Left lung (tissue), 4 donors: ENCODE measurements at regions not wholly inside any gene's neighbourhood (a gene's known extent, or its start where the extent isn't known, plus 50 kb on each side); places are given as distances from the start of the nearest gene placed in this dataset.

Source experiments
- ATAC-seq: fragments of 200-7000 bp; cut with Tn5 transposase; one replicate; pipeline ENCODE4 v1.9.1; 2020; ENCODE audit warnings: moderate library complexity
- DNase-seq, 4 donors: peaks; one replicate each; pipeline ENCODE4 v3.0.0-alpha.2; 2013 to 2020
- H3K27ac ChIP-seq, 2 donors: fragments of 200-600 bp; sonication (generic) in 1 of 2; one replicate each; pipeline versions ENCODE4 v1.5.0 to v1.8.0; 2020 to 2021
- H3K27me3 ChIP-seq, 2 donors: fragments of 200-600 bp; sonication (generic) in 1 of 2; one replicate each; pipeline versions ENCODE4 v1.5.0 to v1.8.0; 2020 to 2021
- H3K36me3 ChIP-seq, 2 donors: fragments of 200-600 bp; sonication (generic) in 1 of 2; one replicate each; pipeline versions ENCODE4 v1.5.0 to v1.8.0; 2020 to 2021
- H3K4me1 ChIP-seq, 2 donors: fragments of 200-600 bp; one replicate each; pipeline ENCODE4 v1.8.0; 2021
- H3K4me3 ChIP-seq, 2 donors: fragments of 200-600 bp; sonication (generic) in 1 of 2; one replicate each; pipeline versions ENCODE4 v1.5.0 to v1.8.0; 2020 to 2021; ENCODE audit warnings: mild to moderate bottlenecking in 1 of 2
- H3K9me3 ChIP-seq, 2 donors: fragments of 200-600 bp; sonication (generic) in 1 of 2; one replicate each; pipeline versions ENCODE4 v1.5.0 to v1.8.0; 2020 to 2021
- CTCF ChIP-seq, 2 donors: fragments of 200-600 bp; sonication (generic) in 1 of 2; IDR thresholded peaks; one replicate each; pipeline versions ENCODE4 v1.5.0 to v1.8.0; 2021; ENCODE audit warnings: antibody characterized with exemption in 2 of 2
- intact Hi-C, 2 donors: fragments of 100-400 bp; cut with DNase I; formaldehyde crosslinking; loops; one replicate each; pipeline versions ENCODE4 v1.11.2 to v1.14.2; 2022
- donor health status: DM: no; HTN: yes; CAD: no.
- donor health status: DM: no; HTN: no; CAD: no.

- Histone ChIP-seq H3K9me3 (peaks cover 0 to 16% of the 10 kb centered on the region in 2 donors), H3K4me1 (no peaks in the 10 kb centered on the region), H3K27ac (no peak overlapping the region), H3K27me3 (no peaks in the 10 kb centered on the region), H3K4me3 (no peak overlapping the region), H3K36me3 (no peaks in the 10 kb centered on the region)
- DNase-seq (no peak), ATAC-seq (no peak)
- intact Hi-C loops: no loop called here
- no peak for TF ChIP-seq CTCF (IDR thresholded peaks at IDR 0.05)
These were observed 642.5 kb upstream of the GALNTL6 start for GRCh38 chr4:171170671-171171070.

- intact Hi-C loops: no loop called here
- H3K4me1 ChIP-seq: no peaks in the 10 kb centered on the region
- no peaks in the 10 kb centered on the region for H3K36me3 ChIP-seq
- no peak for TF ChIP-seq CTCF (IDR thresholded peaks at IDR 0.05)
- H3K4me3 ChIP-seq: no peak overlapping the region
- DNase-seq (peak in 1 of 4 donors; percentile 20), ATAC-seq (no peak)
- H3K27me3 ChIP-seq: no peaks in the 10 kb centered on the region
- H3K27ac ChIP-seq: no peak overlapping the region
- H3K9me3 ChIP-seq: peaks cover 0 to 16% of the 10 kb centered on the region in 2 donors
These were observed 643.8 kb upstream of the GALNTL6 start for GRCh38 chr4:171169396-171169795.

GRCh38 chr4:171162478-171162877 lies 650.7 kb upstream of the GALNTL6 start:
- intact Hi-C loops: no loop called here
- Histone ChIP-seq H3K27me3 (no peaks in the 10 kb centered on the region), H3K36me3 (no peaks in the 10 kb centered on the region), H3K4me1 (no peaks in the 10 kb centered on the region), H3K4me3 (no peak overlapping the region), H3K9me3 (peaks cover 0 to 5% of the 10 kb centered on the region in 2 donors), H3K27ac (no peak overlapping the region)
- ATAC-seq: no peak
- TF ChIP-seq CTCF (IDR thresholded peaks at IDR 0.05): no peak
- no peak for DNase-seq

- DNase-seq: peak in 2 of 4 donors; percentile 10 to 30
- intact Hi-C loops: no loop called here
These were observed 655.6 kb upstream of the GALNTL6 start for GRCh38 chr4:171157462-171158082.

GRCh38 chr4:171142639-171143038 lies 670.6 kb upstream of the GALNTL6 start:
- intact Hi-C loops: no loop called here
- no peak overlapping the region for H3K27ac ChIP-seq
- ATAC-seq (no peak), DNase-seq (no peak)
- no peak for TF ChIP-seq CTCF (IDR thresholded peaks at IDR 0.05)
- no peaks in the 10 kb centered on the region for H3K4me1 ChIP-seq
- H3K4me3 ChIP-seq: no peak overlapping the region
- H3K27me3 ChIP-seq: no peaks in the 10 kb centered on the region
- H3K36me3 ChIP-seq: no peaks in the 10 kb centered on the region
- H3K9me3 ChIP-seq: no peaks in the 10 kb centered on the region

More at GRCh38 chr4:171157462-171158082, 655.6 kb upstream of the GALNTL6 start:
- Histone ChIP-seq H3K9me3 (no peaks in the 10 kb centered on the region), H3K27ac (no peak overlapping the region), H3K4me3 (no peak overlapping the region), H3K4me1 (no peaks in the 10 kb centered on the region), H3K27me3 (no peaks in the 10 kb centered on the region), H3K36me3 (no peaks in the 10 kb centered on the region)
- no peak for TF ChIP-seq CTCF (IDR thresholded peaks at IDR 0.05)
- ATAC-seq: peak; percentile 27
